ENCODE measurements at regions not wholly inside any gene's neighbourhood (a gene's known extent, or its start where the extent isn't known, plus 50 kb on each side); places are given as distances from the start of the nearest gene placed in this dataset.
"Not testable (repeated sequence)": the region's sequence is repeated elsewhere in the genome, so short reads cannot be mapped to it uniquely, and the experiment has no call there.

DNA sequence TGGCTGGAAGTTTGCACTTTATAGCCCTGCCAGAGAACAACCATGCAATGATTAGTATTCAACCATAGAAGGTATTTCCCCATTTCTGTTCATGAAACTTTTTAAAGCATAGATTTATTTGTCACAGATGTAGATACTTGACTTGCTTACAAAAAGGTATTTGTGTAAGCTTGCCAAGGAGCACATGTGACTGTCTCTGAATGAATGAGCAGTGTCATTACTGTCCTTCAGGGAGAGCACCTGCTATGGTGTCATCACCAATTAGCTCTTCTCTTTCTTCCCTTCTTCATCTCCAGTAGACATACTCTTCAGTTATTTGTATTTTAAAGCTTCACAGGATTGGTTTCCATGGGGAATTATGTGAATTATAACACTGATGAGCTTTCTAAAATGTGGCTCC is 1064.7 kb upstream of the GRIA3 start:
- Histone ChIP-seq H3K4me1 (no peaks in the 10 kb centered on the region), H3K27ac (no peak overlapping the region), H3K9me3 (no peaks in the 10 kb centered on the region), H3K36me3 (no peaks in the 10 kb centered on the region), H3K4me3 (no peak overlapping the region), H3K27me3 (no peaks in the 10 kb centered on the region)
- intact Hi-C loops (cut with DNase I): no loop called here
- DNase-seq: no peak
- ATAC-seq: no peak
- TF ChIP-seq, protein P1, sequence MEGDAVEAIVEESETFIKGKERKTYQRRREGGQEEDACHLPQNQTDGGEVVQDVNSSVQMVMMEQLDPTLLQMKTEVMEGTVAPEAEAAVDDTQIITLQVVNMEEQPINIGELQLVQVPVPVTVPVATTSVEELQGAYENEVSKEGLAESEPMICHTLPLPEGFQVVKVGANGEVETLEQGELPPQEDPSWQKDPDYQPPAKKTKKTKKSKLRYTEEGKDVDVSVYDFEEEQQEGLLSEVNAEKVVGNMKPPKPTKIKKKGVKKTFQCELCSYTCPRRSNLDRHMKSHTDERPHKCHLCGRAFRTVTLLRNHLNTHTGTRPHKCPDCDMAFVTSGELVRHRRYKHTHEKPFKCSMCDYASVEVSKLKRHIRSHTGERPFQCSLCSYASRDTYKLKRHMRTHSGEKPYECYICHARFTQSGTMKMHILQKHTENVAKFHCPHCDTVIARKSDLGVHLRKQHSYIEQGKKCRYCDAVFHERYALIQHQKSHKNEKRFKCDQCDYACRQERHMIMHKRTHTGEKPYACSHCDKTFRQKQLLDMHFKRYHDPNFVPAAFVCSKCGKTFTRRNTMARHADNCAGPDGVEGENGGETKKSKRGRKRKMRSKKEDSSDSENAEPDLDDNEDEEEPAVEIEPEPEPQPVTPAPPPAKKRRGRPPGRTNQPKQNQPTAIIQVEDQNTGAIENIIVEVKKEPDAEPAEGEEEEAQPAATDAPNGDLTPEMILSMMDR (IDR thresholded peaks at IDR 0.05): no peak
- no peak for TF ChIP-seq POLR2A (IDR thresholded peaks at IDR 0.05)

DNA sequence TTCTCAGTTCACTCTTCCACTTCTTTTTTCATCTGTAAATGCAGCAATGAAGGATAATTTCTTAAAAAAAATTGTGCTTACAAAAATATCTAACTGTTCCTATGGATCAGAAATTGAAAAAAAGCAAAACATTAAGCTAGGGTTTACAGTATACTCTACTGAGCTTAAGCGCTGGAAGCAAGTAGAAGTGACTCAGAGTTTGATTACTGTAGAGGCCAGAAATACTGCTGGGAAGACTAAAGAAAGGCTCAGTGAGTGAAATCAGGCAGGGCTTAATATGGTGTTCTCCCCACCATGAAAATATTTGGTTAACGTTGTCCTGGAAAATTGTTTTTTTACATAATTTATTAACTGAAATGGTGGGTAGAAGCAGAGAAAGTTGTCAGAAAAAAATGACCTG is 1061.8 kb upstream of the GRIA3 start:
- Histone ChIP-seq H3K36me3 (no peaks in the 10 kb centered on the region), H3K27me3 (no peaks in the 10 kb centered on the region), H3K4me1 (no peaks in the 10 kb centered on the region), H3K4me3 (no peak overlapping the region), H3K9me3 (no peaks in the 10 kb centered on the region), H3K27ac (no peak overlapping the region)
- 57% methylated on average over 2 of the region's 2 CpGs for WGBS (ENCODE audit: insufficient coverage, low coverage, low lambda C conversion rate, missing lambda C conversion rate)
- TF ChIP-seq POLR2A (IDR thresholded peaks at IDR 0.05): no peak
- TF ChIP-seq, protein P1 (IDR thresholded peaks at IDR 0.05): no peak
- ATAC-seq (no peak), DNase-seq (no peak)
- intact Hi-C loops (cut with DNase I): no loop called here

DNA sequence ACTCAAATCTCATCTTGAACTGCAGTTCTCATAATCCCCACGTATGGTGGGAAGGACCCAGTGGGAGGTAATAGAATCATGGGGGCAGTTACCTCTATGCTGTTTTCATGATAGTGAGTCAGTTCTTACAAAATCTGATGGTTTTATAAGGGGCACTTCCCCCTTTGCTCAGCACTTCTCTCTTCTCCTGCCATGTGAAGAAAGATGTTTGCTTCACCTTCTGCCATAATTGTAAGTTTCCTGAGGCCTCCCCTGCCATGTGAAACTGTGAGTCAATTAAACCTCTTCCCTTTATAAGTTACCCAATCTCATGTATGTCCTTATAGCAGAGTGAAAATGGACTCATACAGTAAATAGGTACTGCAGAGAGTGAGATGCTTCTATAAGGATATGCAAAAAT is 1050.6 kb upstream of the GRIA3 start:
- H3K27ac ChIP-seq: no peak overlapping the region
- no peak overlapping the region for H3K4me3 ChIP-seq
- no peaks in the 10 kb centered on the region for H3K36me3 ChIP-seq
- H3K27me3 ChIP-seq: no peaks in the 10 kb centered on the region
- intact Hi-C loops (cut with DNase I): no loop called here
- H3K9me3 ChIP-seq: no peaks in the 10 kb centered on the region
- no peak for ATAC-seq
- no peaks in the 10 kb centered on the region for H3K4me1 ChIP-seq
- DNase-seq: no peak
- TF ChIP-seq POLR2A (IDR thresholded peaks at IDR 0.05): no peak
- TF ChIP-seq, protein P1 (IDR thresholded peaks at IDR 0.05): no peak
- WGBS (ENCODE audit: insufficient coverage, low coverage, low lambda C conversion rate, missing lambda C conversion rate): 17% methylated on average over 1 of the region's 1 CpG

DNA sequence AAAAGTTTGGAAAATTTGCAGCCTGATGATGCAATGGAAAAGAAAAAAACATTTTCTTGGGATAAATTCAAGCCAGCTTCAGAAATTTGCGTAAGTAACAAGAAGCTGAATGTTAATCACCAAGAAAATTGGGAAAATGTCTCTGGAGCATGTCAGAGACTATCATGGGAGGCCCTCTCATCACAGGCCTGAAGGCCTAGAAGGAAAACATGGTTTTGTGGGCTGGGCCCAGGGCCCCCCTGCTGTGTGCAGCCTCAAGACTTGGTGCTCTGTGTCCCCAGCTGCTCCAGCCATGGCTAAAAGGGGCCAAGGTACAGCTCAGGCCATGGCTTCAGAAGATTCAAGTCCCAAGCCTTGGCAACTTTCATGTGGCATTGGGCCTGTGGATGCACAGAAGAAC is 1049.8 kb upstream of the GRIA3 start:
- DNase-seq (no peak), ATAC-seq (no peak)
- WGBS (ENCODE audit: insufficient coverage, low coverage, low lambda C conversion rate, missing lambda C conversion rate): 67% methylated on average over 1 of the region's 1 CpG
- H3K36me3 ChIP-seq: no peaks in the 10 kb centered on the region
- TF ChIP-seq POLR2A (IDR thresholded peaks at IDR 0.05): no peak
- TF ChIP-seq, protein P1 (IDR thresholded peaks at IDR 0.05): no peak
- no peak overlapping the region for H3K4me3 ChIP-seq
- H3K4me1 ChIP-seq: no peaks in the 10 kb centered on the region
- no peaks in the 10 kb centered on the region for H3K9me3 ChIP-seq
- intact Hi-C loops (cut with DNase I): no loop called here
- no peak overlapping the region for H3K27ac ChIP-seq
- no peaks in the 10 kb centered on the region for H3K27me3 ChIP-seq

DNA sequence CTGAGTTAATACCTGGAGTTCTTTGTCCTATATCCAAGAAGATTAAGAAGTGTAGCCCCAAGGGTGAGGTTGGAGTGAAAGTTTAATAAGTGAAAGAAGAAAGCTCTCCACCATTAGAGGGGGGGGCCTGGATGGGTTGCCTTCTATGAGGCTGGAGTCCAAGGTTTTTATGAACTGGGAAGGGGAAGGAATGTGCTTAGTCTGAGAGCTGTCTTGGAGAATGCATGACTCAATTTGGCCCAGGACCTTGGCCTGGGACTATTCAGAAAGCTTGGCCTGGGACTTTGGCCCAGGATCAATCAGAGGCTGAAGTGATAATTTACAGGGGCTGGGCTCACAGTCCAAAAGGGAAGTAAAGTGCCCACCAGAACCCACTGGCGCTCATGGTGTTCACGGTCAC is 1049.0 kb upstream of the GRIA3 start:
- 71% methylated on average over 1 of the region's 2 CpGs for WGBS (ENCODE audit: insufficient coverage, low coverage, low lambda C conversion rate, missing lambda C conversion rate)
- TF ChIP-seq POLR2A (IDR thresholded peaks at IDR 0.05): no peak
- TF ChIP-seq, protein P1 (IDR thresholded peaks at IDR 0.05): no peak
- DNase-seq (no peak), ATAC-seq (no peak)
- H3K27me3 ChIP-seq: no peaks in the 10 kb centered on the region
- no peak overlapping the region for H3K27ac ChIP-seq
- no peaks in the 10 kb centered on the region for H3K4me1 ChIP-seq
- H3K36me3 ChIP-seq: no peaks in the 10 kb centered on the region
- no peaks in the 10 kb centered on the region for H3K9me3 ChIP-seq
- intact Hi-C loops (cut with DNase I): no loop called here
- no peak overlapping the region for H3K4me3 ChIP-seq

DNA sequence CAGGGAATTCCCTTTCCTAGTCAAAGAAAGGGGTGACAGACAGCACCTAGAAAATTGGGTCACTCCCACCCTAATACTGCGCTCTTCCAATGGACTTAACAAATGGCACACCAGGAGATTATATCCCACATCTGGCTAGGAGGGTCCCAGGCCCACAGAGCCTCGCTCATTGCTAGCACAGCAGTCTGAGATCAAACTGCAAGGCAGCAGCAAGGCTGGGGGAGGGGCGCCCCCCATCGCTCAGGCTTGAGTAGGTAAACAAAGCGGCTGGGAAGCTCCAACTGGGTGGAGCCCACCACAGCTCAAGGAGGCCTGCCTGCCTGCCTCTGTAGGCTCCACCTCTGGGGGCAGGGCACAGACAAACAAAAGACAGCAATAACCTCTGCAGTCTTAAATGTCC is 1043.9 kb upstream of the GRIA3 start:
- intact Hi-C loops (cut with DNase I); H3K4me1 ChIP-seq; ATAC-seq; H3K36me3 ChIP-seq; H3K4me3 ChIP-seq; DNase-seq; H3K27ac ChIP-seq; H3K27me3 ChIP-seq; H3K9me3 ChIP-seq: not testable (repeated sequence)
- WGBS (ENCODE audit: insufficient coverage, low coverage, low lambda C conversion rate, missing lambda C conversion rate): 58% methylated on average over 2 of the region's 5 CpGs
